ENCODE measurements at regions not wholly inside any gene's neighbourhood (a gene's known extent, or its start where the extent isn't known, plus 50 kb on each side); places are given as distances from the start of the nearest gene placed in this dataset.

GRCh38 chr2:128368437-128369107 is 49.9 kb upstream of the HS6ST1 start:
- Histone ChIP-seq H3K9me3 (ENCODE audit: low read depth) (no peaks in the 10 kb centered on the region), H3F3A (ENCODE audit: low read depth) (peaks cover 23% of the 10 kb centered on the region), H3K36me3 (no peaks in the 10 kb centered on the region), H3K4me1 (peaks cover 23% of the 10 kb centered on the region), H3K9ac (no peak overlapping the region), H3K4me2 (peak overlapping the region; percentile 55), H3K27me3 (no peaks in the 10 kb centered on the region), H4K20me1 (ENCODE audit: low read depth) (no peaks in the 10 kb centered on the region), H2AFZ (replicated peaks) (no peak overlapping the region), H3K27ac (peak overlapping the region; percentile 72), H3K4me3 (no peak overlapping the region), H3K79me2 (ENCODE audit: low read depth) (no peaks in the 10 kb centered on the region)
- TF ChIP-seq EZH2 (IDR thresholded peaks at IDR 0.05) (no peak), EZH2phosphoT487 (IDR thresholded peaks at IDR 0.05) (no peak), CTCF (IDR thresholded peaks at IDR 0.05) (no peak)
- H3K36me3 Mint-ChIP-seq, result no peaks in the 10 kb centered on the region
- peak overlapping the region; percentile 58 for H3K4me3 Mint-ChIP-seq
- H3K27ac Mint-ChIP-seq, result peak overlapping the region; percentile 100
- no peak for DNase-seq (ENCODE audit: low spot score)
- H3K9me3 Mint-ChIP-seq, result no peaks in the 10 kb centered on the region
- peaks cover 75% of the 10 kb centered on the region for H3K4me1 Mint-ChIP-seq
- H3K27me3 Mint-ChIP-seq (ENCODE audit: insufficient read depth, low read depth), result peaks cover 11% of the 10 kb centered on the region

GRCh38 chr2:128369108-128369555 is 50.5 kb upstream of the HS6ST1 start:
- TF ChIP-seq EZH2 (IDR thresholded peaks at IDR 0.05) (no peak), CTCF (IDR thresholded peaks at IDR 0.05) (no peak), EZH2phosphoT487 (IDR thresholded peaks at IDR 0.05) (no peak)
- Histone ChIP-seq H3K27me3 (no peaks in the 10 kb centered on the region), H3K4me3 (no peak overlapping the region), H3K4me2 (peak overlapping the region; percentile 55), H3K9ac (no peak overlapping the region), H2AFZ (replicated peaks) (no peak overlapping the region), H3K9me3 (ENCODE audit: low read depth) (no peaks in the 10 kb centered on the region), H3K36me3 (no peaks in the 10 kb centered on the region), H3K79me2 (ENCODE audit: low read depth) (no peaks in the 10 kb centered on the region), H3K4me1 (peaks cover 18% of the 10 kb centered on the region), H3K27ac (peak overlapping the region; percentile 72), H4K20me1 (ENCODE audit: low read depth) (no peaks in the 10 kb centered on the region), H3F3A (ENCODE audit: low read depth) (peaks cover 23% of the 10 kb centered on the region)
- no peaks in the 10 kb centered on the region for H3K9me3 Mint-ChIP-seq
- no peaks in the 10 kb centered on the region for H3K36me3 Mint-ChIP-seq
- peaks cover 11% of the 10 kb centered on the region for H3K27me3 Mint-ChIP-seq (ENCODE audit: insufficient read depth, low read depth)
- peak overlapping the region; percentile 72 for H3K4me3 Mint-ChIP-seq
- H3K4me1 Mint-ChIP-seq, result peaks cover 70% of the 10 kb centered on the region
- peak; percentile 81 for DNase-seq (ENCODE audit: low spot score)
- peak overlapping the region; percentile 100 for H3K27ac Mint-ChIP-seq

DNA sequence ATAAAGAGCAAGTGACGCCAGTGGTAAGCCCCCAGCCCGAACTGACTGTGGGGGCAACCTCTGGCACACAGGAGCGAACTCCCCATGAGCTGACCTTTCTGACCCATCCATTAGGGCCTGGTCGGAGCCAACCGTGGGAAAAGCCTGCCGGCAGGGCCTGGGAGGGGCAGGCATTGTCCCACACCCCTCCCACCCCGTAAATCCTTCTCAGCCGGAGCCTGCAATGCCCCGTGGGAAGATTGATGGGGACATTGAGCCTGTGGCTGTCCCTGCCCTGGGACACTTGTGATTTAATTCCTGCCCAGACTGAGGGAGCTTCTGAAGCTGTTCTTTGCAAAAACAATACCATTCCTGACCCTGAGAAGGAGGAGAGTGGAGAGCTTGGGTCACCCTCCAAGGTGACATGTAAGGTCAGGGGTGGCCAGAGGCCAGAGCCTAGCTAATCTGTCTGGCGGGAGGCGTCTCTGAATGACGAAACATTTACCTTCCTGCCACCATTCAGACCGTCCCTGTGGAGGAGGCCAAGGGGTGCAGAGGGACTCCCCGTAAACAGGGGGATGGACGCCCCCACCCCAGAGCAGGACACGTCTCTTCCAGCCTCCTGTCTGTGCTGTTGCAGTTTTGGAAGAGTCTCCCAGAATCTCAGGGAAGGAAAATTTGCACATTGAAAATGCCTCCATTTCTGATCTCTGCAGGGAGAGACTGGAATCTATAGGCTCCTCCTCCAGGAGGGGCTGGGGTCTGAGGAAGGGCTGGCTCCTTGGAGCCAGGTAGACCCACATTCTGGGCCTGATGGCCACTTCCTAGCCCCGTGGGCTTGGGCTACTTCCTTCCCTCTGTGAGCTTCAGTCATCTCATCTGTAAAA is 51.2 kb upstream of the HS6ST1 start:
- peak overlapping the region; percentile 72 for H3K27ac ChIP-seq

More for the DNA sequence above, 51.2 kb upstream of the HS6ST1 start:
- peak overlapping the region; percentile 55 for H3K4me2 ChIP-seq
- H4K20me1 ChIP-seq (ENCODE audit: low read depth), result no peaks in the 10 kb centered on the region
- peaks cover 18% of the 10 kb centered on the region for H3K4me1 ChIP-seq
- H3K79me2 ChIP-seq (ENCODE audit: low read depth), result no peaks in the 10 kb centered on the region
- peaks cover 66% of the 10 kb centered on the region for H3K4me1 Mint-ChIP-seq
- DNase-seq (ENCODE audit: low spot score), result peak; percentile 84
- no peak overlapping the region for H3K9ac ChIP-seq
- no peaks in the 10 kb centered on the region for H3K9me3 ChIP-seq (ENCODE audit: low read depth)
- TF ChIP-seq EZH2 (IDR thresholded peaks at IDR 0.05) (no peak), CTCF (IDR thresholded peaks at IDR 0.05) (no peak), EZH2phosphoT487 (IDR thresholded peaks at IDR 0.05) (no peak)
- no peaks in the 10 kb centered on the region for H3K9me3 Mint-ChIP-seq
- H3K4me3 Mint-ChIP-seq, result peak overlapping the region; percentile 72
- no peaks in the 10 kb centered on the region for H3K36me3 ChIP-seq
- no peak overlapping the region for H3K4me3 ChIP-seq
- no peaks in the 10 kb centered on the region for H3K27me3 ChIP-seq
- H2AFZ ChIP-seq (replicated peaks), result no peak overlapping the region
- H3K27ac Mint-ChIP-seq, result peak overlapping the region; percentile 100
- peaks cover 23% of the 10 kb centered on the region for H3F3A ChIP-seq (ENCODE audit: low read depth)
- no peaks in the 10 kb centered on the region for H3K36me3 Mint-ChIP-seq
- peaks cover 11% of the 10 kb centered on the region for H3K27me3 Mint-ChIP-seq (ENCODE audit: insufficient read depth, low read depth)

Measured in neural progenitor cell (in vitro differentiated cells).